Adrenal gland (tissue), 9 donors: ENCODE measurements at regions not wholly inside any gene's neighbourhood (a gene's known extent, or its start where the extent isn't known, plus 50 kb on each side); places are given as distances from the start of the nearest gene placed in this dataset.
A peak's percentile ranks its signal among the peaks of the same experiment; 100 is the strongest.

ENCODE experiments used
- DNase-seq, 7 donors: peaks; one replicate each; pipeline ENCODE4 v3.0.0-alpha.2; 2019 to 2020
- H3K27ac ChIP-seq, 5 donors: fragments of 200-600 bp; sonication (generic) in 4 of 5; 1 replicate in 3 of 5; 2 replicates in 2 of 5; pipeline versions ENCODE4 v1.5.1 to v1.8.0; 2016 to 2020; ENCODE audit warnings: mild to moderate bottlenecking in 1 of 5
- H3K27me3 ChIP-seq: fragments of 200-600 bp; 2 replicates; pipeline ENCODE4 v1.8.0; 2021
- H3K36me3 ChIP-seq, 2 donors: fragments of 200-600 bp; replicated peaks in 1 of 2; 1 replicate in 1 of 2; 2 replicates in 1 of 2; pipeline versions ENCODE4 v1.5.1 to v1.8.0; 2018 to 2022
- H3K4me1 ChIP-seq, 2 donors: fragments of 200-600 bp; replicated peaks in 1 of 2; 1 replicate in 1 of 2; 2 replicates in 1 of 2; pipeline versions ENCODE4 v1.5.1 to v1.8.0; 2018 to 2021
- H3K4me3 ChIP-seq, 4 donors: fragments of 200-600 bp; sonication (generic) in 3 of 4; one replicate each; pipeline ENCODE4 v1.5.1; 2016 to 2018
- H3K9me3 ChIP-seq, 3 donors: fragments of 200-600 bp; sonication (generic) in 1 of 3; replicated peaks in 1 of 3; 1 replicate in 2 of 3; 2 replicates in 1 of 3; pipeline versions ENCODE4 v1.5.1 to v1.8.0; 2016 to 2021
- CTCF ChIP-seq, 6 experiments: fragments of 450-650 bp in 4 of 6; fragments of 200-600 bp in 2 of 6; sonication (generic) in 1 of 6; IDR thresholded peaks; 1 replicate in 5 of 6; 2 replicates in 1 of 6; pipeline versions ENCODE4 v1.5.1 to v1.8.0; 2016 to 2021; ENCODE audit warnings: antibody characterized with exemption in 6 of 6, mild to moderate bottlenecking in 2 of 6, moderate library complexity in 1 of 6
- POLR2A ChIP-seq, 2 donors: fragments of 450-650 bp; IDR thresholded peaks; one replicate each; pipeline ENCODE4 v1.6.1; 2017; ENCODE audit warnings: antibody characterized with exemption in 2 of 2, mild to moderate bottlenecking in 2 of 2, moderate library complexity in 1 of 2
- WGBS, 4 donors: extraction: QIAGEN DNeasy Blood & Tissue Kit in 2 of 4; methylation state at CpG; one replicate each; pipeline versions ENCODE4 v1.1.5 to v1.1.7; 2013 to 2017; 5-methylcytosine and 5-hydroxymethylcytosine counted together
- intact Hi-C, 2 donors: fragments of 100-400 bp; cut with DNase I; formaldehyde crosslinking; loops; one replicate each; pipeline versions ENCODE4 v1.14.1 to v1.15.0; 2022 to 2023
- donor health status: healthy with polysubstance abuse.
- donor health status: Bipolar disorder and iron deficiency.
- donor health status: DM: yes; HTN: yes; CAD: no.
- donor health status: DM: no; HTN: no; CAD: no.
- donor health status: DM: no; HTN: no; CAD: no.

GRCh38 chr10:28202941-28203352 is 99.9 kb downstream of the MPP7 start:
- no peaks in the 10 kb centered on the region for H3K4me1 ChIP-seq
- no peak overlapping the region for H3K27ac ChIP-seq
- no peak overlapping the region for H3K4me3 ChIP-seq
- H3K36me3 ChIP-seq = no peaks in the 10 kb centered on the region
- TF ChIP-seq POLR2A (IDR thresholded peaks at IDR 0.05) (no peak), CTCF (IDR thresholded peaks at IDR 0.05) (no peak)
- intact Hi-C loops = no loop called here
- WGBS, 4 donors = 50 to 66% (median 55%) methylated on average over 5 of the region's 5 CpGs
- no peaks in the 10 kb centered on the region for H3K27me3 ChIP-seq
- no peaks in the 10 kb centered on the region for H3K9me3 ChIP-seq
- peak in 1 of 7 donors; percentile 2 for DNase-seq

- TF ChIP-seq CTCF (IDR thresholded peaks at IDR 0.05) (no peak), POLR2A (IDR thresholded peaks at IDR 0.05) (no peak)
- Histone ChIP-seq H3K4me3 (no peak overlapping the region), H3K9me3 (no peaks in the 10 kb centered on the region), H3K36me3 (no peaks in the 10 kb centered on the region), H3K27ac (no peak overlapping the region), H3K4me1 (no peaks in the 10 kb centered on the region), H3K27me3 (no peaks in the 10 kb centered on the region)
- no peak for DNase-seq
- WGBS, 4 donors = 78 to 87% (median 81%) methylated on average over 9 of the region's 9 CpGs
- intact Hi-C loops = no loop called here
Observed at GRCh38 chr10:28201410-28202400, 101.2 kb downstream of the MPP7 start.

GRCh38 chr10:28200775-28201174 is 102.1 kb downstream of the MPP7 start:
- intact Hi-C loops = no loop called here
- no peaks in the 10 kb centered on the region for H3K4me1 ChIP-seq
- H3K4me3 ChIP-seq = no peak overlapping the region
- H3K36me3 ChIP-seq = no peaks in the 10 kb centered on the region
- H3K27ac ChIP-seq = no peak overlapping the region
- 59 to 70% (median 65%) methylated on average over 1 of the region's 1 CpG for WGBS, 4 donors
- no peaks in the 10 kb centered on the region for H3K9me3 ChIP-seq
- no peaks in the 10 kb centered on the region for H3K27me3 ChIP-seq
- no peak for DNase-seq
- TF ChIP-seq POLR2A (IDR thresholded peaks at IDR 0.05) (no peak), CTCF (IDR thresholded peaks at IDR 0.05) (no peak)

GRCh38 chr10:28199941-28200340 is 102.9 kb downstream of the MPP7 start:
- Histone ChIP-seq H3K4me1 (no peaks in the 10 kb centered on the region), H3K27ac (no peak overlapping the region), H3K27me3 (no peaks in the 10 kb centered on the region), H3K36me3 (no peaks in the 10 kb centered on the region), H3K4me3 (no peak overlapping the region), H3K9me3 (no peaks in the 10 kb centered on the region)
- 83 to 90% (median 88%) methylated on average over 7 of the region's 7 CpGs for WGBS, 4 donors
- DNase-seq = no peak
- TF ChIP-seq CTCF (IDR thresholded peaks at IDR 0.05) (no peak), POLR2A (IDR thresholded peaks at IDR 0.05) (no peak)
- intact Hi-C loops = no loop called here
